ENCODE measurements at regions not wholly inside any gene's neighbourhood (a gene's known extent, or its start where the extent isn't known, plus 50 kb on each side); places are given as distances from the start of the nearest gene placed in this dataset.

- TF ChIP-seq CTCF (IDR thresholded peaks at IDR 0.05; ENCODE audit: low read depth, low read length, poor library complexity, severe bottlenecking): no peak
- no peak for TF ChIP-seq EZH2phosphoT487 (IDR thresholded peaks at IDR 0.05; ENCODE audit: borderline replicate concordance, low read length)
Measured at GRCh38 chr6:25064006-25064405, 128.2 kb upstream of the RIPOR2 start.

Data from DOHH2 (cell line).